Stimulated activated naive CD8-positive, alpha-beta T cell treated with anti-CD3 and anti-CD28 coated beads, Interleukin-15, Interleukin-2, amounts not matched to agents 100 ng/mL and 50 ng/mL, for 24 hours (primary cell): ENCODE measurements at regions not wholly inside any gene's neighbourhood (a gene's known extent, or its start where the extent isn't known, plus 50 kb on each side); places are given as distances from the start of the nearest gene placed in this dataset.

Experiments used
- H3K27ac Mint-ChIP-seq: one replicate; pipeline ENCODE4 v1.8.0; 2021; ENCODE audit warnings: mild to moderate bottlenecking, mixed read lengths
- H3K27me3 Mint-ChIP-seq: one replicate; pipeline ENCODE4 v1.8.0; 2021; ENCODE audit warnings: mixed read lengths
- H3K36me3 Mint-ChIP-seq: one replicate; pipeline ENCODE4 v1.8.0; 2021; ENCODE audit warnings: low read depth, mixed read lengths
- H3K4me1 Mint-ChIP-seq: one replicate; pipeline ENCODE4 v1.8.0; 2021; ENCODE audit warnings: low read depth, mixed read lengths
- H3K4me3 Mint-ChIP-seq: one replicate; pipeline ENCODE4 v1.8.0; 2021; ENCODE audit warnings: mild to moderate bottlenecking, mixed read lengths
- H3K9me3 Mint-ChIP-seq: one replicate; pipeline ENCODE4 v1.8.0; 2021; ENCODE audit warnings: mixed read lengths

- peaks cover 1% of the 10 kb centered on the region for H3K9me3 Mint-ChIP-seq
- peaks cover 11% of the 10 kb centered on the region for H3K27me3 Mint-ChIP-seq
- H3K4me3 Mint-ChIP-seq, result no peak overlapping the region
- H3K36me3 Mint-ChIP-seq, result no peaks in the 10 kb centered on the region
- no peaks in the 10 kb centered on the region for H3K4me1 Mint-ChIP-seq
- no peak overlapping the region for H3K27ac Mint-ChIP-seq
Measured at GRCh38 chr17:73797594-73798110, 153.4 kb upstream of the SDK2 start.

GRCh38 chr17:73798111-73798748 lies 154.0 kb upstream of the SDK2 start:
- H3K27me3 Mint-ChIP-seq, result peaks cover 11% of the 10 kb centered on the region
- no peaks in the 10 kb centered on the region for H3K4me1 Mint-ChIP-seq
- no peak overlapping the region for H3K4me3 Mint-ChIP-seq
- peaks cover 7% of the 10 kb centered on the region for H3K9me3 Mint-ChIP-seq
- no peak overlapping the region for H3K27ac Mint-ChIP-seq
- H3K36me3 Mint-ChIP-seq, result no peaks in the 10 kb centered on the region

GRCh38 chr17:73799096-73799495 lies 154.9 kb upstream of the SDK2 start:
- H3K9me3 Mint-ChIP-seq, result peaks cover 7% of the 10 kb centered on the region
- no peak overlapping the region for H3K4me3 Mint-ChIP-seq
- no peak overlapping the region for H3K27ac Mint-ChIP-seq
- no peaks in the 10 kb centered on the region for H3K36me3 Mint-ChIP-seq
- H3K27me3 Mint-ChIP-seq, result peaks cover 7% of the 10 kb centered on the region
- H3K4me1 Mint-ChIP-seq, result no peaks in the 10 kb centered on the region

DNA sequence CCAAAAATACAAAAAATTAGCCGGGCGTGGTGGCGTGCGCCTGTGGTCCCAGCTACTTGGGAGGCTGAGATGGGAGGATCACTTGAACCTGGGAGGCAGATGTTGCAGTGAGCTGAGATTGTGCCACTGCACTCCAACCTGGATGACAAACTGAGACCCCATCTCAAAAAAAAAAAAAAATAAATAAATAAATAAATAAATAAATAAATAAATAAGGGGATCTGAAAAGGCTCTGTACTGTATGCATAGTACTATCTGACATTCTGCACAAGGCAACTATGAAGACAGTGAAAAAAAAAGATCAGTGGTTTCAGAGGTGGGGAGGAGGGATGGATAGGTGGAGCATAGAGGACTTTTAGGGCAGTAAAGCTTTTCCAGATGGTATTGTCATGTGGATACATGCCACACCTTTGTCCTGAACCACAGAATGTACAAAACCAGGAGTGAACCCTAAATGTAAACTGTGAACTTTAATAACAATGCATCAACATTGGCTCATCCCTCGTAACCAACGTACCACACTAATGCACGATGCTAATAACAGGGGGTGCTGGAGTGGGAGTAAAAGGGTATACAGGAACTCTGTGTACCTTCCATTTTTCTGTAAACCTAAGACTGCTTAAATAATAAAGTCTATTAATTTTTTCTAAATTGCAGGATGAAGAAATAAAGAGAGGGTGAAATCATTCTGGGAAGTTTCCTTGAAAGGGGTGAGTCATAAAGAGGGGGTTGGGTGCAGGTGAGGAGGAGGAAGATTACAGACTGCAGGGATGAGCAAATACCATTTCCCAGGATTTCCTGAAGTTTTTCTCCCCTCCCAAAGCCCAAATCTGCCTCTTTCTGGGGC lies 155.8 kb upstream of the SDK2 start:
- H3K4me3 Mint-ChIP-seq, result no peak overlapping the region
- no peaks in the 10 kb centered on the region for H3K36me3 Mint-ChIP-seq
- H3K27ac Mint-ChIP-seq, result no peak overlapping the region
- H3K4me1 Mint-ChIP-seq, result no peaks in the 10 kb centered on the region
- H3K9me3 Mint-ChIP-seq, result peaks cover 7% of the 10 kb centered on the region
- H3K27me3 Mint-ChIP-seq, result peaks cover 7% of the 10 kb centered on the region

- no peaks in the 10 kb centered on the region for H3K4me1 Mint-ChIP-seq
- H3K36me3 Mint-ChIP-seq, result no peaks in the 10 kb centered on the region
- H3K27ac Mint-ChIP-seq, result no peak overlapping the region
- peaks cover 12% of the 10 kb centered on the region for H3K27me3 Mint-ChIP-seq
- no peak overlapping the region for H3K4me3 Mint-ChIP-seq
- peaks cover 12% of the 10 kb centered on the region for H3K9me3 Mint-ChIP-seq
Measured at GRCh38 chr17:73800893-73801292, 156.6 kb upstream of the SDK2 start.

GRCh38 chr17:73801455-73802100 lies 157.3 kb upstream of the SDK2 start:
- Mint-ChIP-seq H3K27ac (no peak overlapping the region), H3K4me1 (no peaks in the 10 kb centered on the region), H3K4me3 (no peak overlapping the region), H3K36me3 (no peaks in the 10 kb centered on the region), H3K9me3 (peaks cover 12% of the 10 kb centered on the region), H3K27me3 (peaks cover 16% of the 10 kb centered on the region)

DNA sequence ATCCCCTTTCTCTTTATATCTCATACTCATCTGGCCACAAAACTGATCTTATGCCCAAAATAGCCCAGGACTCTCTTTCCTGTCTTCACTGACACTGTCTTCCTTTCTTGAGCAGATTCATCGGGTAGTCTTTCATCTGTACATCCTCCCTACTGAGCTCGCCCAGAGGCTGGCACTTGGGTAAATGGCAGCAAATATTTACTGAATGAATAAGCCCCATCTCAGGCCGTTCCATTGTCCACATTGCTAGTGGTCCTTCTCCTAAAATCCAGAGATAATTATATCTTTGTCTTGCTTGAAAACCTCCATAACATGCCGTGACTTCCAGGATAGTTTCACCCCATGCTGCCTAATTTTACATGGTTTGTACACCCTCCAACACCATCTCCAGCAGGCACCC lies 158.1 kb upstream of the SDK2 start:
- H3K27ac Mint-ChIP-seq, result no peak overlapping the region
- H3K4me1 Mint-ChIP-seq, result no peaks in the 10 kb centered on the region
- H3K9me3 Mint-ChIP-seq, result peaks cover 12% of the 10 kb centered on the region
- H3K4me3 Mint-ChIP-seq, result no peak overlapping the region
- H3K36me3 Mint-ChIP-seq, result no peaks in the 10 kb centered on the region
- H3K27me3 Mint-ChIP-seq, result peaks cover 20% of the 10 kb centered on the region

- H3K36me3 Mint-ChIP-seq, result no peaks in the 10 kb centered on the region
- H3K27ac Mint-ChIP-seq, result no peak overlapping the region
- H3K4me1 Mint-ChIP-seq, result no peaks in the 10 kb centered on the region
- no peak overlapping the region for H3K4me3 Mint-ChIP-seq
- peaks cover 12% of the 10 kb centered on the region for H3K9me3 Mint-ChIP-seq
- peaks cover 20% of the 10 kb centered on the region for H3K27me3 Mint-ChIP-seq
Measured at GRCh38 chr17:73802871-73803270, 158.6 kb upstream of the SDK2 start.

DNA sequence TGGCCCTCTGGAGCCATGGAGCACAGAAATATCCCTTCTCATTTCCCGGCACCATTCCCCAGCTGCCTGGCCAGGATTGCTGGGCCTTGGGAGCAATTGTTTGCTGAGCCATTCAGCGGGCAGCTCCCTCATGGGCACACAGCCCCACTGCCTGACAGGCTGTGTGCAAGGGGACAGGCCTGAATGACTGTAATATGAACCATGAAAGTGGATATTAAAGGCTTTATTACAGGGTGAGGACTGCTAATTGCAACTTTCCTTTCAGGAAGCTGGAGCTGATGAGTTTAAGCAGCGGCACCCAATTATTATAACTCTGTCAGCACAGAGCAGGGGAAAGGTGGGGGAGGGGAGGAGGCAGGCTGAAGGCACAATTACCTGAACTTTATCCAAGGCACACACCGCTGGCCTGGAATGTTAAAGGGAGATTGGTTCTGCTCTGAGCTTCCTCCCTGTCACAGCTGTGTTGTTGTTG lies 159.8 kb upstream of the SDK2 start:
- Mint-ChIP-seq H3K4me3 (no peak overlapping the region), H3K9me3 (peaks cover 12% of the 10 kb centered on the region), H3K4me1 (no peaks in the 10 kb centered on the region), H3K27ac (no peak overlapping the region), H3K36me3 (no peaks in the 10 kb centered on the region), H3K27me3 (peaks cover 20% of the 10 kb centered on the region)

DNA sequence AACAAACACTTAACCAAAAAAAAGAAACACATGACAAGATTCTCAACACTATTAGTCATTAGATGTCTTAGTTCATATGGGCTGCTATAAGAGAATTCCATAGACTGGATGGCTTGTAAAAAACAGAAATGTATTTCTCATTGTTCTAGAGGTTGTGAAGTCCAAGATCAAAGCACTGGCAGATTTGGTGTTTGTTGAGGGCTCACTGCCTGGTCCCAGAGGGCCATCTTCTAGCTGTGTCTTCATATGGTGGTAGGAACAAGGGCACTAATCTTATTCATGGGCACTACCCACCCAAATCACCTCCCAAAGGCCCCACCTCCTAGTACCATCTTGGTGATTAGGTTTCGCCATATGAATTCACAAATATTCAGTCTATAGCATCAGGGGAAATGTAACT lies 162.5 kb upstream of the SDK2 start:
- H3K9me3 Mint-ChIP-seq, result peaks cover 12% of the 10 kb centered on the region
- H3K27me3 Mint-ChIP-seq, result peaks cover 13% of the 10 kb centered on the region
- H3K27ac Mint-ChIP-seq, result no peak overlapping the region
- H3K4me3 Mint-ChIP-seq, result no peak overlapping the region
- H3K36me3 Mint-ChIP-seq, result no peaks in the 10 kb centered on the region
- no peaks in the 10 kb centered on the region for H3K4me1 Mint-ChIP-seq

- Mint-ChIP-seq H3K36me3 (no peaks in the 10 kb centered on the region), H3K4me1 (no peaks in the 10 kb centered on the region), H3K27ac (no peak overlapping the region), H3K27me3 (no peaks in the 10 kb centered on the region), H3K4me3 (no peak overlapping the region), H3K9me3 (no peaks in the 10 kb centered on the region)
Measured at GRCh38 chr17:73813201-73813600, 169.0 kb upstream of the SDK2 start.

GRCh38 chr17:73814075-73814474 lies 169.8 kb upstream of the SDK2 start:
- Mint-ChIP-seq H3K9me3 (no peaks in the 10 kb centered on the region), H3K4me1 (no peaks in the 10 kb centered on the region), H3K36me3 (no peaks in the 10 kb centered on the region), H3K27me3 (no peaks in the 10 kb centered on the region), H3K27ac (no peak overlapping the region), H3K4me3 (no peak overlapping the region)

DNA sequence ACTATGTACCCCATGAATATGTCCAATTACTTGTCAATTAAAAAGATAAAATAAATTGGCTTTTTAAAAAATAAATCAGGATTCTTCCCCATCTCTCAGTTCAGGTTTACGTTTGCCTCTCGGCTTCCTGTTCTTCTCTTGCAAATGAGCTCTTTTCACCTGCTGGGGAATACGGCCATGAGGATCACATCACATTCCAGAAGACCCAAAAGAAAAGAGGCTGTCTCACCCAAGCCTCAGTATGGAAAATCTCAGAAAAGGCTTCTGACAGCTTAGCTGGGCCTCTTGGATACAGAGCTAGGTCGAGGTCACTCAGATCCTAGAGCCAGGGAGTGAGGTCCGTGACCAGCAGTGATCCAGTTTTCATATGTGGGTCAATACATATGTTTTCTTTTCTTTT lies 171.2 kb upstream of the SDK2 start:
- Mint-ChIP-seq H3K27me3 (no peaks in the 10 kb centered on the region), H3K27ac (no peak overlapping the region), H3K4me3 (no peak overlapping the region), H3K36me3 (no peaks in the 10 kb centered on the region), H3K4me1 (no peaks in the 10 kb centered on the region), H3K9me3 (no peaks in the 10 kb centered on the region)

DNA sequence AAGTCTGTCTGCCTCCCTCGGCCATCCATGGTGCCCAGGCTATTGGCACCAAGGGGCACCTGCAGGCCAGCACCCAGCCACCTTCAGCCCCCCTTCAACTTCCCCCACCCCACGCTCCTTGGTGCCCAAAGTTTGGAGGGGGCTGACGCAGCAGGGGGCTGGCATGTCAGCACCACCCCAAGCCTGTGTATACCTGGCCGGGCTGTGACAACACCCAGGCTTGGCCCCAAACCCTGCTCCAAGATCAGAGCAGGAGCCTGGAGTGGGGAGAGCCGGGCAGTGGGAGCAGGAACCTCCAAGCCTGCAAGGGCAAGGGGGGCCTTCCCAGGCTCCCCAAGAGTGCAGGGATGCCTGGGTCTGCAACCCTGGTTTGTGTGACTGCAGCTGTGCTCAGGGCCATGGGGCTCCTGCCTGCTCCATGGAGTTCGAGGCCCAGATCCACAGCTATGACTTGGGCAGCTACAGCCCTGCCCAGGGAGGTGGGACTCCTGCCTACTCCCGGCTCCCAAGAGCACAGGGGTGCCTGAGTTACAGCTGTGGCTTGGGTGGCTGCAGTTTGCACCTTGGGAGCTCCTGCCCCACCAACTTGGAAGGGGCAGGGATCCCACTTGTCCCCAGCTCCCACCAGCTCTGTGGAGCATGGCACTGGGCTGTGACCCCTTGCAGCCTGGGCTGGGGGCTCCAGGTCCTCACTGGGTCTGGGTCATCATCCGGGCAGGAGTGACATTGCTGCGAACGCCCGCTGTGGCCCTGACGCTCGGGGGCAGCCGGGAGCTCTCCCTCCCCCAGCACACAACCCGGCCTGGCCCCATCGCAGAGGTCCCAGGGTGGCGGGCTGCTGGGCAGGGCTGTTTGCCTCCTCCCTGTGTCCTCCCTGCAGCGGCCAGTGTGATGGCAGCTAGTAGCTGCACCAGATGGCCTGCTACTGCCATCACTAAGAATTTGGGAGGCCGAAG lies 175.5 kb upstream of the SDK2 start:
- no peak overlapping the region for H3K27ac Mint-ChIP-seq
- H3K27me3 Mint-ChIP-seq, result peaks cover 4% of the 10 kb centered on the region
- no peak overlapping the region for H3K4me3 Mint-ChIP-seq
- H3K9me3 Mint-ChIP-seq, result no peaks in the 10 kb centered on the region
- H3K4me1 Mint-ChIP-seq, result peaks cover 11% of the 10 kb centered on the region
- no peaks in the 10 kb centered on the region for H3K36me3 Mint-ChIP-seq
